Midbrain (tissue), 1 donor: ENCODE measurements at regions not wholly inside any gene's neighbourhood (a gene's known extent, or its start where the extent isn't known, plus 50 kb on each side); places are given as distances from the start of the nearest gene placed in this dataset.

Experiments
- DNase-seq: peaks from one replicate; lab custom pipeline; 2025; lab: John Stamatoyannopoulos, UW

DNA sequence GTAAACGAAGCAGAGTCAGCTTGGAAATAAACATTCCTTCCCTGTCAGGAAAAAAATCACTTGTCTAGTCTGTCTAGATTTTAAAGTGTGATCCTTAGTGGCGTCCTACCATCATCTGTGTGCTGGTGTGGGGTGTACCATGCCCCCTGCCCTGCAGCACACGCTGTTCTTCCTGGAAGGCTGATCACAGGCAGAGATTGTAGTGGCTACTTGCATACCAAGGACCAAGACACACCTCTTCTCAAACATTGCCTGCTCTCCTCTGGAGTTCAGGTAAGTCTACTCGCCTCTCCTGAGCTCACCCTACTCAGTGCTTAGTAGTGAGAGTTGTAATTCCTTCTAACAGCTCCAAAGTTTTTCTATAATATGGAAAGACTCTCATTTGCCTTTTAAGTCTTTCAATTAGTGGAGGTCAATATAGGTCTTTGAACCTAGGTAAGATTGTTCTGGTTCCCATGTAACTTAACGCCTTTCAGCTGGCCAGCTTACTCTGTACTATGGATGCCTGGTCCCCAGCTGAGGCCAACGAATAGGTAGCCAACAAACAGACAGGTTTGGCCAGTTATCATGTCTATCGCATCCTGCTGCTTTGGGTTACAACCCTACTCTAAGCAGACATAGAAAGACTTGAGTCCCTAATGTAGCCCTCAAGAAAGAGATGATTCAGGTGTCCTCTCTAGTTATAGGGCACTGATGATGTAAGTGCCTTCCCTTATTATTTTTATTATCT is 55.4 kb downstream of the XCL1 start:
- no peak for DNase-seq

DNA sequence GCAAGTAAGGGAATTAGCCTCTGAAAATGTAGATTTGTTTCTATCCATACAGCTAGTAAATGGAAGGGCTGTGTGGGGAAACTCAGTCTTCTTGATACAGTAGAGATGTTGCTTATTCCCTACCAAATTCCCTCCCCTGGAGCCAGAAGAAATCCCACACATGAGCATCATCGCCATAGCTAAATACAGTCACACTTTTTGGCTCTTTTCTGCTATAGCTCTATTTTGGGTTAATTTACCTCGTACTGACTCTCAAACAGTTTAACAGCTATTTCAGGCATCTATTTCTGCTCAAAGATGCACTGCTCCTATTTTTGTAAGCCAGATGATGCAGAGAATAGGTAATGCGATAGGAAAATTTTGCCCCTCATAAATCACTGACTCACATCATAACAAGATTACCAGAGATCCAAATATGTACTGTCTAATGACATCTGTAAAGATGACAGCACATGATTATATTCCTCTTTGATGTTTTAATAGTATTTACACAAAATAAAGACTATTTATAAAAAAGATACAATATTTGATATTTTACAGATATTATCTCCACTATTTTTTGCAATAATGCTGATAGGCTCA is 58.6 kb downstream of the XCL1 start:
- DNase-seq, result no peak

DNA sequence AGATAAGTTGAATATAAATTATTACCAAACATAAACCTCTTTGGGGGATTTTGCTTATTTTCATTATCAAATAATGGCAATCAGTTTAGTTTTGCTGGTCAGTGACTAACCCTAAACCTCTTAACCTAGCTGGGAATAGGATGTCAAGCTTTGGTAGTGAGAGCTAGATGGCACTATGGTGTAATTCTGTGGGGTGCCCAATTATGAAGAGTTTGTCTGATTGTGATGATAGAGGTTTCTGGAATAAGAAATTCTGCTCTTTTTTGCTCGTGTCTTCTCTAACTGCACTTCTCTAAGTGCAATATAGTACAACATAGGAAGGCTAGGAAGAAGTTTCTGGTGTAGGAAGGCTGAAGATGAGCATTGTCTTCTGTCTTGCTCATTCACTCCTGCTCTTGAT is 59.8 kb downstream of the XCL1 start:
- peak; percentile 53 for DNase-seq

DNA sequence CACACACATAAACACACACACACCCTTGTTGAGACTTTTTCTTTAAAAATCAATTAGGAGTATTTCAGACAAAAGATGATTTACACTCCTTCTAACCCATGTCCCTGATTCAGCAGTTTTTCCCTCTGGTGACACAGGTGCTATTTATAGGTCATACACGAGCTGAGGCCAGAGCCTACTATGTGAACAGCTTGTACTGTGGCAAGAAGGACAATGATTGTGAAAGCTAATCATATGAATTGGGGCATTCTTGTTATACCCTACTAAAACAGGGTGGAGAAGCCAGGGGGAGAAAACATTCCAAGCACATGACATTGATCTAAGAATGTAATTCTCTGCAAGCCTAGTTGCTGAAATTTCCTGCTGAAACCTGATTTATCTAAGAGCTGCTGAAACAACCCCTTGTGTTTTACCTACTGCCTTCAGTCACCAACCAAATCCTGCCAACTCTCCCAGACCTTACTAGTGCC is 60.3 kb downstream of the XCL1 start:
- peak; percentile 53 for DNase-seq

DNA sequence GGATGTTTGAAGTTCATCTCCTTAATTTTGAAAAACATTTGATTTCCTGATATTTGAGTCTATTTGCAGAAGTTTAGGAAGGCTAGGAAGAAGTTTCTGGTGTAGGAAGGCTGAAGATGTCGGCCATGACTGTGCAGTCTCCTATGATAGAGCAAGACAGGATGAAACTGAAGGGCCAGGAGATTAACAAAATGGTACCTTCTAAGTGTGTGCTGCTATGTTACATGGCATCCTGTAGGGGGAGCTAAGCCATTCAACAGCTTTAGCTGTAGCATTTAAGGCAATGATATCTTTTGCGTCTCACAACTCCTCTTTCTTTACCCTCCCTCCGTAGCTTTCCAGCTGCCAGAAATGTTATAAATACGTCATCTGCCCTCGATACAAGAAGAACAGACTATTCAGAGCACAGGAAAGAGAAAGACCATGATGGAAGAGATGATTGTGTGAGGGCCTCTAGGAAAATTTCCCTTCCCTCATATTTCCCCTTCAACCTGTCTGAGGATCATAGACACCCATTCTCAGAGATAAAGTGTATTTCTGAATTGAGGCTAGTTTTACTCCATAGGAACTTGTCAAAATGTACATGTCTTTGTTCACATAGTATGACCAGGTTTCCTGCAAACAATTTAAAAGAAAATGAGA is 61.1 kb downstream of the XCL1 start:
- DNase-seq, result peak; percentile 43

- DNase-seq, result no peak
Measured at GRCh38 chr1:168638884-168639283, 62.5 kb downstream of the XCL1 start.

DNA sequence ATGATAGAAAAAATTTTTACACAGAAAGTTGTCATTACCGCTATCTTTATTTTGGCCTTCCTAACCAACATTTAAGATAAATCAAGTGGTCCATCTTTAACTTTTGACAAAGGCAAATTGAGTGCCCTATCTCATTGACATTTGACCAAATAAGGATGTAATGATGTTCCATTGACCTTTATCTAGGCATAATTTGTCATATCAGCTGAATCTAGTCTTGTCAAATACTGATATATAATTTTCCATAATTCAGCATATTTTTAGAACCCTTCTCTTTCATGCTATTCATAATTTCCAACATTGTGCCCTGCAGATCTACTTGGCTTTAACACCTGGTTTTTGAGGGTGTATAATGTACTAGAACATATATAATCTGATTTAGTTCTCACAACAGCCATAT is 63.8 kb downstream of the XCL1 start:
- DNase-seq, result no peak

DNA sequence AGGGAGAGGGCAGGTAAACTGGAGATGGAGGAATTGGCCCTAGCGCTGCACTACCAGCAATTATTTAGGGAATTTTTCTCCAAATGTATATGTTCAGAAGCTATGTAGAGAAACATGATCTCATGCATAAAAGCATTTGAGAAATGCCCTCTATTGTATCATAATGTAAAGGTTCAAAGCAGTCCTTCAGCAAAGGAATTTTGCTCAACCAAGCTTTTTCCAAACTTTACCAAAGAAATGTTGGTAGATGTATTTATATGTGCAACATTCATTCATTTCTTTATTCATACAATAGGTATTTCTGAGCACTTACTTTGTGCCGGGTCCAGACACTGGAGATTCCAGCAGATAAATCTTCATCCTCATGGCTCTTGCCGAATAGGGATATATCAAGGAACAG is 64.4 kb downstream of the XCL1 start:
- no peak for DNase-seq

DNA sequence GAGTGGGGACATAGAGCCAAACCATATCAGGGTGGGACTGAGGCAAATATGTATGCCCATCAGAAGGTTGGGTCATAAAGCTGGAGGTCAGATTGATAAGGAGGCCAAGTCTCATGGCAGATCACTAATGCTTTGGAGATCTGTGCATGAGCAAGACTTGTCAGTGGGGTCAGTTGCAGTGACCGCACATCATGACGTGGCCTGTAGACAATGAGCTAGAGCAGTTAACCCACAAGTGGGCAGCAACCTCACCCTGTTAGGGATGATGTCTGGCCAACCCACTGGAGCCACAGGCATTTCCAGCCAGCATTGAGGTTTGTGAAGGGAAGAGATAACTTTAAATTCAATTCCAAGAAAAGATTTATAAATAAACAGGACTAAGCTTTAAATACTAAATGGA is 66.7 kb downstream of the XCL1 start:
- DNase-seq, result no peak
